IPS-NIHi7 (cell line): ENCODE measurements at regions not wholly inside any gene's neighbourhood (a gene's known extent, or its start where the extent isn't known, plus 50 kb on each side); places are given as distances from the start of the nearest gene placed in this dataset.
A peak's percentile ranks its signal among the peaks of the same experiment; 100 is the strongest.
"Not testable (repeated sequence)": the region's sequence is repeated elsewhere in the genome, so short reads cannot be mapped to it uniquely, and the experiment has no call there.

Experiments used
- DNase-seq: peaks from one replicate; pipeline ENCODE4 v3.0.0; 2012; ENCODE audit warnings: mixed read lengths; ENCODE audit errors: extremely low spot score

DNA sequence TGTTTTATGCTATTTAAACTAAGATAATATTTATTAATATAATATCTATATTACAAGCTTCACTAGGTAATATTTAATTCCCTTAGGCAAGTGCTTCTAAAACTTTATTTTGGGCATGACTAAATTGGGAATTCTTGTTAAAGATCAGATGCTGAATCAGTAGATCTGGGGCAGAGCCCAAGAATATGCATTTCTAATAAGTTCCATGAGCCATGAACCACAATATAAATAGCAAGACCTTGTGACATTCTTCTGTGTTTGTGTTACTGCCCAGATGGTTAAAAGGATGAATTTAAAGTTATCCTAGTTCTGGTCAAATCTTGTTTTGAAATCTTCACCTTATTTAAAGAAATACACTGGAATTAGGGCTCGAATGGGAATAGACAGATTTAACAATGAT lies 258.4 kb upstream of the CACNA2D1 start:
- DNase-seq = no peak

DNA sequence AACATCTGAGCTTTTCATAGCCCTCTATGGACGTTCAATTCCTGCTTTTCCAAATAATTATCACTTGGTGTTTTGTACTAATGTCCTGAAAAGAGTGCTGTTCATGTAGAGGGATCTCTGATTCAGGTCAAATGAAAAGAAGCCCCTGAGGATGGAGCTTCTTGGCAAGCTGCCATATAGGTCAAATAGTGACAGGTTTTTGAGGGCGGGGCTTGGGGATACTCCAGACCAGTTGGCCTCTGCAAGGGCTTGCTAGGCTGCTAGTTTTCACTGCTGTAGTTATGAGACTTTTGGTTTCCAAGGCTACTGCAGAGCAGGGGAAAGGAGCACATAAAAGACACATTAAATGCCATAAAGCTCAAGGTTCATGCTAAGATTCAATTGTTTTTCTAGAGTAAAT lies 257.2 kb upstream of the CACNA2D1 start:
- DNase-seq = no peak

GRCh38 chr7:82699773-82700186 lies 256.2 kb upstream of the CACNA2D1 start:
- no peak for DNase-seq

GRCh38 chr7:82697897-82698296 lies 254.3 kb upstream of the CACNA2D1 start:
- no peak for DNase-seq

- no peak for DNase-seq
These were observed 253.1 kb upstream of the CACNA2D1 start for GRCh38 chr7:82696631-82697030.

DNA sequence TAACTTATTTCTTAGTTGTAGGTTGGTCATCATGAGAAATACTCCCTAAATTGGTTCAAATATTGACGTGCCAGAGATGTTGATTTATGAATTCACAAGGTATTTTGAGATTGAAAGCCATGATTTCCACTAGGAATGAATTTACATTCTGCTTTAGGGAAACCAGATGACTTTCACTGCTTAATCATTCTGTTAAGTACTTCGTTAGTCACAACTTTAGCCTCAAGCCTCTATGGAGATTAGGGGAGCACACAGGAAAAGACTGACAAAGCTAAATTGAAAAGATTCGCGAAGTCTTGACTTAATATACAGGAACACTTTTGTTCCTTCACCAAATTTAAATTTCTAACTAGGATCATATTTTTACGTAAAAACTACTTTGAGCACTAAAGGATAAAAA lies 250.4 kb upstream of the CACNA2D1 start:
- no peak for DNase-seq

DNA sequence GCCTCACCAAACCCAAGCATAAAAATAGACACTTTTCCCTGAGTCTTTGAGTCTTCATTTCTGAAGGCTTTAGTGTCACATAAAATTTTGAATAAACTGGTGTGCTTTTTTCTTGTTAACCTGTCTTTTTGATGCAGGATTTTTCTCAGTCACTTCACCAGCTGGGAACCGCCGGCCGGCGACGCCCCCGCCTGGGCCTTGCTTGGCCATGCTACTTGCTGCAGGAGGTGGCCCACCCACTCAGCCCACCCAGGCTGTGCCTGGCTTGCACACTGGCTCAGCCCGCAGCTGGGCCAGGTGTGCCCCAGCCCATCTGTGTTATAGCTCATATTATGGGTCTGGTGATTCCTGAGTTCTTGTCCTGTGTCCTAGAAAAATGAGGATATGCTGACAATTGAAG lies 247.4 kb upstream of the CACNA2D1 start:
- no peak for DNase-seq

GRCh38 chr7:82685214-82685613 lies 241.6 kb upstream of the CACNA2D1 start:
- DNase-seq = no peak

- DNase-seq = no peak
These were observed 235.1 kb upstream of the CACNA2D1 start for GRCh38 chr7:82678716-82679115.

- DNase-seq = no peak
These were observed 234.7 kb upstream of the CACNA2D1 start for GRCh38 chr7:82678259-82678658.

DNA sequence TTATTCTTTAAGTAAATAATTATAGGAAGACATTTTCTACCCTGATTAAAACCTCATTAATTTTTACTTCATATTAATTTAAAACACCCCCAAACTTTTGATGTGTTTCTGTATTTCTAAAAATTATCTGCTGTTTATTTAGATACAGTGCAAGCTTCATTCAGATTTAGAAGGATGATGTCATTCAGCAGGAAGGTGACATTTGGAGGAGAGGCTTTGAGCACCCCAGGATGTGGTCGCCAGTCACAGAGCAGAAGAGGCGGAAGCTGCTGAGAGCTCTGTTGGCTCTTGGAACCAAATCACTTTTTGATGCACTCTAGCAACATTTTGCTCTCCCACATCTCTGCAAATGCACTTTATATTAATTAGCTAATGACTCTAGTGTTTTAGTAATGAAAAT lies 233.9 kb upstream of the CACNA2D1 start:
- no peak for DNase-seq

GRCh38 chr7:82676777-82677463 lies 233.3 kb upstream of the CACNA2D1 start:
- peak; percentile 25 for DNase-seq

DNA sequence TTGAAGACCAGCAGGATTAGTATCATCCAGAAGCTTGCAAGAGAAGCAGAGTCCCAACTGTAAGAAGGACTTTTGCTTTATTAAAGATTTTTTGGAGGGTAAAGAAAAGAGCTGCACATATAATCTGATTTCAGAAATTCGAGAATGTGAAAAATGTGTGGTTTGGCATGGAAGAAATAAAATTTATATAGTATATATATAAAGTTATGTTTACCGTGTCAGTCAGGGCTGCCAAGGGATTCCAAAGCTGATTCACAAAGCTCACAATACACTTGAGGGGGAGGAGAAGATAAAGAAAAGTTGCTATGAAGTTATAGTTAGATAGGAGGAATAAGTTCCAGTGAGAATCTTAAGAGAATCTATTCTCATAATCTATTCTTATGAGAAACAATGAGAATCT lies 231.8 kb upstream of the CACNA2D1 start:
- DNase-seq = no peak

GRCh38 chr7:82674268-82674667 lies 230.7 kb upstream of the CACNA2D1 start:
- DNase-seq = no peak

- DNase-seq = no peak
These were observed 228.5 kb upstream of the CACNA2D1 start for GRCh38 chr7:82672078-82672477.

DNA sequence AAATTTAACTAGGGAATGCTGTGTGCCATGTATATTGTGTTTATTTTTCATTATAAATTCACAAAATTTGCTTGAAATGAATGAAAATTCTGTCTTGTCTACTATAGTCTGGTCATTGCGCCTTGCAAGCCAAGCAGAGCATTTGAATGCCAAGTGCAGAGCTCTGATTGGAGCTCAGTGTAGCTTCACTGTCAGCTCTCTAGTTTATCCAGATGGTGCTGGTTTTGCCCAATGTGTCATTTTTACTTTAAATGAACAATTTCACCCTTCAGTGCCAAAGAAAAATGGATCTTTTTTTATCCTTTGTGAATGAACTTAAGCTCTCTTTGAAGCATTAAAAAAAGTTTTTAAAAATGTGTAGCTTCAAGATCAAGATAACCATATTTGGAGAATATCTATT lies 225.6 kb upstream of the CACNA2D1 start:
- no peak for DNase-seq

DNA sequence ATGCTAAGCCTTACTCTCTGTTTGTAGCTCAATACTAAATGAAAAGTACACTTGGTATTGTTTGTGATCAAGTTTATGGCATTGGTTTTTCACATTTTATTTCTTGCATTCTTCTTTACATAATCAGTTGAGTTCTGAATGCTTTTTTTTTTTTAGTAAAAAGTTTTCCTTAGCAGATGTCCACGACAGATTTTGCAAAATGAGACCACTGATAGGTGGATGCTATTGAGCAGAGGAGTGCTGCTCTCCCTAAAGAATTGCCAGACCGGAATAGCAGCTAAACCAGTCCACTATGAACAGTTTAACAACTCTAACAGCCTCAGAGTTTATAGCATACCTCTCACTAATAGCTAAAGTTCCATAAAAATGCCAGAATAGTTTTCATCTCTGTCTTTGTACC lies 225.1 kb upstream of the CACNA2D1 start:
- no peak for DNase-seq

DNA sequence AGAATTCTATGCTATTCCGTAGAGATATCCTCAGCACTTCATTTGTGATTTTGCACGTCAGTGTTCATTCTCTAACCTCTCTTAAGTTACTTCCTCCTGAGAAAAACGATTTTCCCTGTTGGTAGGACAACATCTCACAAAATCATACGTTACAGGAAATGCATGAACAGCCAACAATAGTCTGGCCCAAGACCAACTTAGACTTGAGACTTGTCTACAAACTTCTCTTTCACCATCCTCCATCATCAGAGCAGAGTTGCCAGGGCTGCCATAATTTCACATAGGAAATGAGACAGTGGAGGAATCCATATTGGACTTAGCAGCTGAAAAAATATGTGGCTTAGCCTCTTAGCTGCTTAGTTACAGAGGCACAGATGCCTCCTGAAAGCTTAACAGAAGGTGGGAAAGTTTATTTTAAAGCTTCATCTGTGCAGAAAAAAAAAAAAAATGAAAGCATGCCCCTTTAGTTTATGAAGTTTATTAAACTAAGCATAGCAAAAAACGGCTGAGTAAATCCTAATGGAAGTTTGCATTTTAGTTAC lies 222.5 kb upstream of the CACNA2D1 start:
- no peak for DNase-seq

DNA sequence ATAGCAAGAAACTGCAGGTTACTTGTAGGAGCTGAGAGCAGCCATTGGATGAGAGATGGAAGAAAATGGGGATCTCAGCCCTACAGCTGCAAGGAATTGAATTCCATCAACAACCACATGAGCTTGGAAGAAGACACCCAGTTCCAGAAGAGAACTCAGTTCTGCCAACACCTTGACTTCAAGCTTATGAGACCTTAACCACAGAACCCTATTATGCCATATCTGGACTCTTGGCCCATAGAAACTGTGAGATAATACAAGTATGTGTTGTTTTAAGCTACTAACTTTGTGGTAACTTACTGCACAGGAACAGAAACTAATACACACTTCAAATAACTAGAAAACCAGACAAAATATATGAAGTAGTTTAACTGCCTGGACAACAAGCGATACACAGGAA lies 212.4 kb upstream of the CACNA2D1 start:
- no peak for DNase-seq

DNA sequence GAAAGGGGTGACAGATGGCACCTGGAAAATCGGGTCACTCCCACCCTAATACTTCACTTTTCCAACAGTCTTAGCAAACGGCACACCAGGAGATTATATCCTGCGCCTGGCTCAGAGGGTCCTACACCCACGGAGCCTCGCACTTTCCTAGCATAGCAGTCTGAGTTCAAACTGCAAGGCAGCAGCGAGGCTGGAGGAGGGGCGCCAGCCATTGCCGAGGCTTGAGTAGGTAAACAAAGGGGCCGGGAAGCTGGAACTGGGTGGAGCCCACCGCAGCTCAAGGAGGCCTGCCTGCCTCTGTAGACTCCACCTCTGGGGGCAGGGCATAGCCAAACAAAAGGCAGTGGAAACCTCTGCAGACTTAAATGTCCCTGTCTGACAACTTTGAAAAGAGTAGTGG lies 206.5 kb upstream of the CACNA2D1 start:
- not testable (repeated sequence) for DNase-seq

GRCh38 chr7:82633592-82633991 lies 190.0 kb upstream of the CACNA2D1 start:
- DNase-seq = no peak

DNA sequence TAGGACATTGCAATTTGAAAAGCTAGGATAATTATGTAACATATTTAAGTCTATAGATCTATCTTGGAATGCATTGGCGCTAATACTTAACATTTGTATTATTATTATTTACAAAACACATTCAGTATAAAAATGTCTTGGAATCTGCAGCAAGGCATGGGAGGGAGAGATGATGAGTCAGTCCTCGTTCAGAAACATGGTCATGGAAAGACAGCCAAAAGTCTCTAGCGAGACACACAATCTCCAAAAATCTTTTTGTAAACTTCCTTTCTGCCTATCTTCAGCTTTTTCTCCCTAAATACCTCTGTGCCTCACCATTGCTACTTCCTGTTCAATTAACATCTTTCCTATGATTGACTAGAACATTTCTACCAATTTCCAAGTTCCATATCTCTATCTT lies 188.4 kb upstream of the CACNA2D1 start:
- no peak for DNase-seq

DNA sequence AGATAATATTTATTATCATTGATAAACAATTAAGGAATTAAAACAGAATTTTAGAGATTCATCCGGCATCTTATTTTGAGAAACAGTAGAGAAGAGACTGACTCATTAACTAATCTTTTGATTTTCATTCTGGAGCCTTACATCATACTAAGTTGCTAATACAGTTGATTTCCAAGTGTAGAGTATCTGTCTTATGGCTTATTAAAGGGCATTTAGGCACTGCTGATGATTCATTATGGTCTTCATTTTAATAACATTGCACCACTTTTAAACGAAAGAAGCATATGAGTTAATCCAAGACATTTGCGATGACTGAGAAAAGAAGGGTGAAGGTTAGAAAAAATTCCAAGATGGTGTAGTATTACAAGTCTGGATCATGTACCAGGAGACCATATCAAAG lies 186.0 kb upstream of the CACNA2D1 start:
- DNase-seq = no peak

DNA sequence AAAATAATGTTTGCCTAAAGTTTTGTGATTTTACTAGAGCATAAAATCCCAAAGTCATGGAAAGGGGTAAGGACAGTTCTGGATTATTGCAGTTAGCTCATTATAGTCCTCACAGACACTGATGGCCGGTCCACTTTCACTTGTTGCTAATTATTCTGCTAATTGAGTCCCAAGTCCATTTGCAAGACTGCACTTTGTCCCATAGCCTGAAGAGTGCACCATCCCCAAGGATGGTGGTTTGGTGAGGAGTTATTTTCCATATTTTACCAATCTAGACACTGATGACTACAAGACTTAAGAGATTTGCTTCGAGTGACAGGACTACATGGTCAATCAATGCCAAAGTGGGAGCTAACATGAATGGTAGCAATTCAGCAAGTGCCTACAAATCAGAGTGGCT lies 181.8 kb upstream of the CACNA2D1 start:
- DNase-seq = no peak
